ENCODE measurements at regions not wholly inside any gene's neighbourhood (a gene's known extent, or its start where the extent isn't known, plus 50 kb on each side); places are given as distances from the start of the nearest gene placed in this dataset.

- intact Hi-C loops (cut with micrococcal nuclease): no loop called here
These were observed 65.5 kb downstream of the ANKRD60 start for GRCh38 chr20:58162986-58163385.

GRCh38 chr20:58161192-58161591 is 67.3 kb downstream of the ANKRD60 start:
- intact Hi-C loops (cut with micrococcal nuclease): no loop called here

GRCh38 chr20:58160451-58161061 is 67.9 kb downstream of the ANKRD60 start:
- intact Hi-C loops (cut with micrococcal nuclease): no loop called here

- intact Hi-C loops (cut with micrococcal nuclease): no loop called here
These were observed 73.1 kb downstream of the ANKRD60 start for GRCh38 chr20:58155148-58155925.

GRCh38 chr20:58154113-58154512 is 74.3 kb downstream of the ANKRD60 start:
- intact Hi-C loops (cut with micrococcal nuclease): no loop called here

GRCh38 chr20:58153121-58153520 is 75.3 kb downstream of the ANKRD60 start:
- intact Hi-C loops (cut with micrococcal nuclease): no loop called here

- intact Hi-C loops (cut with micrococcal nuclease): no loop called here
These were observed 77.7 kb downstream of the ANKRD60 start for GRCh38 chr20:58150772-58151171.

- intact Hi-C loops (cut with micrococcal nuclease): no loop called here
These were observed 78.9 kb downstream of the ANKRD60 start for GRCh38 chr20:58149437-58150091.

GRCh38 chr20:58148891-58149290 is 79.6 kb downstream of the ANKRD60 start:
- intact Hi-C loops (cut with micrococcal nuclease): no loop called here

- intact Hi-C loops (cut with micrococcal nuclease): no loop called here
These were observed 80.7 kb downstream of the ANKRD60 start for GRCh38 chr20:58147628-58148370.

- intact Hi-C loops (cut with micrococcal nuclease): no loop called here
These were observed 81.7 kb downstream of the ANKRD60 start for GRCh38 chr20:58146746-58147140.

GRCh38 chr20:58146081-58146745 is 82.2 kb downstream of the ANKRD60 start:
- intact Hi-C loops (cut with micrococcal nuclease): no loop called here

- intact Hi-C loops (cut with micrococcal nuclease): no loop called here
These were observed 82.9 kb downstream of the ANKRD60 start for GRCh38 chr20:58145506-58146080.

- intact Hi-C loops (cut with micrococcal nuclease): no loop called here
These were observed 84.4 kb downstream of the ANKRD60 start for GRCh38 chr20:58144096-58144495.

GRCh38 chr20:58143531-58143930 is 84.9 kb downstream of the ANKRD60 start:
- intact Hi-C loops (cut with micrococcal nuclease): no loop called here

- intact Hi-C loops (cut with micrococcal nuclease): no loop called here
These were observed 85.6 kb downstream of the ANKRD60 start for GRCh38 chr20:58142843-58143185.

GRCh38 chr20:58141971-58142842 is 86.2 kb downstream of the ANKRD60 start:
- intact Hi-C loops (cut with micrococcal nuclease): no loop called here

GRCh38 chr20:58141496-58141895 is 87.0 kb downstream of the ANKRD60 start:
- intact Hi-C loops (cut with micrococcal nuclease): no loop called here

- intact Hi-C loops (cut with micrococcal nuclease): no loop called here
These were observed 87.5 kb downstream of the ANKRD60 start for GRCh38 chr20:58140787-58141425.

Data from T-helper 1 cell treated with Interleukin-12 subunit alpha and Interleukin-12 subunit beta and Interleukin-4 antibody, amounts not matched to agents 30 ng/mL and 1 ng/mL, for 36 hours (primary cell).